HepG2 (cell line): ENCODE measurements at regions not wholly inside any gene's neighbourhood (a gene's known extent, or its start where the extent isn't known, plus 50 kb on each side); places are given as distances from the start of the nearest gene placed in this dataset.

Experiments used
- ATAC-seq: fragments of 200-7000 bp; cut with Tn5 transposase; 3 replicates; pipeline ENCODE4 v1.9.1; 2020; ENCODE audit warnings: mild to moderate bottlenecking, moderate library complexity
- BruUV-seq: library from RNA; stranded (reverse); fragments of 400-500 nt; replicated peaks from 2 replicates; lab custom pipeline; 2021; lab: Mats Ljungman, UMichigan
- CTCF ChIA-PET: fragments of 300-600 bp; formaldehyde crosslinking; extraction: SDS; loops from one replicate; lab custom pipeline; 2021; ENCODE audit warnings: low total read pairs, inconsistent platforms, low intra/inter-chr PET ratio; lab: Yijun Ruan, JAX
- POLR2A ChIA-PET: fragments of 350-600 bp; sonication (Branson Sonifier 250); formaldehyde crosslinking; loops from one replicate; lab custom pipeline; 2020; ENCODE audit warnings: antibody characterized with exemption, inconsistent platforms; lab: Yijun Ruan, JAX
- DNase-seq: peaks from one replicate; pipeline ENCODE4 v3.0.0-alpha.2; 2015; ENCODE audit warnings: low spot score
- FAIRE-seq: peaks from 3 replicates; lab custom pipeline; 2011; peaks lifted over from hg19 to GRCh38; lab: Jason Lieb, UNC
- H2AFZ ChIP-seq: one replicate; pipeline ENCODE4 v1.6.1; 2011; ENCODE audit warnings: low read length, inconsistent platforms
- H3K27ac ChIP-seq: fragments of 300-600 bp; 3 replicates; pipeline ENCODE4 v1.8.0; 2011; ENCODE audit warnings: mixed run types, mild to moderate bottlenecking, mixed read lengths, low read length, inconsistent platforms; ENCODE audit not compliant: insufficient read depth; ENCODE audit errors: extremely low read length
- H3K27me3 ChIP-seq, 2 experiments: fragments of 200-600 bp in 1 of 2; 2 replicates in 1 of 2; 3 replicates in 1 of 2; pipeline versions ENCODE4 v1.6.0 to v1.8.0; 2011; ENCODE audit warnings: low read length in 2 of 2, mild to moderate bottlenecking in 2 of 2, moderate library complexity in 2 of 2, inconsistent platforms in 1 of 2; ENCODE audit not compliant: insufficient read depth in 2 of 2, control insufficient read depth in 1 of 2
- H3K36me3 ChIP-seq, 2 experiments: fragments of 200-600 bp in 1 of 2; replicated peaks in 1 of 2; 2 replicates in 1 of 2; 3 replicates in 1 of 2; pipeline versions ENCODE4 v1.5.1 to v1.8.0; 2011; ENCODE audit warnings: low read length in 2 of 2, inconsistent platforms in 1 of 2; ENCODE audit not compliant: insufficient read depth in 2 of 2, control insufficient read depth in 1 of 2
- H3K4me1 ChIP-seq: 2 replicates; pipeline ENCODE4 v1.5.1; 2012; ENCODE audit warnings: low read length, inconsistent platforms; ENCODE audit not compliant: insufficient read depth
- H3K4me2 ChIP-seq: 2 replicates; pipeline ENCODE4 v1.6.0; 2011; ENCODE audit warnings: low read depth, low read length, inconsistent platforms
- H3K4me3 ChIP-seq, 3 experiments: fragments of 200-600 bp in 1 of 3; sonication (generic), shearing (Covaris generic) in 1 of 3; replicated peaks in 1 of 3; 2 replicates each; pipeline ENCODE4 v1.5.1; 2011 to 2016; ENCODE audit warnings: low read length in 3 of 3, inconsistent platforms in 2 of 3, low read depth in 2 of 3, mild to moderate bottlenecking in 2 of 3, control low read depth in 1 of 3, mixed read lengths in 1 of 3; ENCODE audit not compliant: insufficient read depth in 1 of 3
- H3K79me2 ChIP-seq: one replicate; pipeline ENCODE4 v1.6.1; 2011; ENCODE audit warnings: low read length, inconsistent platforms; ENCODE audit not compliant: insufficient read depth
- H3K9ac ChIP-seq: 2 replicates; pipeline ENCODE4 v1.6.0; 2011; ENCODE audit warnings: mild to moderate bottlenecking, low read depth, low read length, inconsistent platforms; ENCODE audit not compliant: insufficient read depth
- H3K9me3 ChIP-seq: 2 replicates; pipeline ENCODE4 v1.5.1; 2012; ENCODE audit warnings: mild to moderate bottlenecking, low read length
- H4K20me1 ChIP-seq: 2 replicates; pipeline ENCODE4 v1.6.0; 2011; ENCODE audit warnings: inconsistent platforms, mild to moderate bottlenecking, low read length, moderate library complexity; ENCODE audit not compliant: insufficient read depth
- HES4 ChIP-seq: sonication (generic); formaldehyde crosslinking; IDR thresholded peaks from 2 replicates; pipeline ENCODE4 v1.9.0; 2021; ENCODE audit warnings: mild to moderate bottlenecking, missing genetic modification reagents, borderline replicate concordance
- IKZF4 ChIP-seq: sonication (generic); formaldehyde crosslinking; IDR thresholded peaks from 2 replicates; pipeline ENCODE4 v1.5.1; 2020; ENCODE audit warnings: borderline replicate concordance, mild to moderate bottlenecking, low read depth, missing genetic modification reagents; ENCODE audit errors: not compliant biosample characterization
- MBD4 ChIP-seq: IDR thresholded peaks from 2 replicates; pipeline ENCODE4 v1.6.1; 2012; ENCODE audit warnings: low read length, inconsistent platforms, borderline replicate concordance
- PRPF4 ChIP-seq: fragments of 200-400 bp; formaldehyde crosslinking; IDR thresholded peaks from 2 replicates; pipeline ENCODE4 v1.6.1; 2016; ENCODE audit warnings: low read length, low read depth; ENCODE audit not compliant: poor library complexity, severe bottlenecking
- ZMYM2 ChIP-seq: sonication (generic); formaldehyde crosslinking; IDR thresholded peaks from 2 replicates; pipeline ENCODE4 v1.8.0; 2022; ENCODE audit warnings: mild to moderate bottlenecking, missing genetic modification reagents
- ZNF572 ChIP-seq: sonication (generic); formaldehyde crosslinking; IDR thresholded peaks from 2 replicates; pipeline ENCODE4 v1.5.1; 2020; ENCODE audit warnings: mild to moderate bottlenecking, missing genetic modification reagents
- ZNF605 ChIP-seq: sonication (generic); formaldehyde crosslinking; IDR thresholded peaks from 2 replicates; pipeline ENCODE4 v1.8.0; 2022; ENCODE audit warnings: mild to moderate bottlenecking, missing genetic modification reagents
- WGBS: methylation state at CpG from one replicate; pipeline ENCODE4 v1.1.6; 2017; ENCODE audit warnings: low lambda C conversion rate; 5-methylcytosine and 5-hydroxymethylcytosine counted together
- in situ Hi-C: cut with HindIII; loops from 2 replicates; pipeline ENCODE4 v1.10.0; 2017; ENCODE audit warnings: low pct_unique_long_range_greater_than_20kb; ENCODE audit not compliant: extremely low pct_ligation_motif_present
- intact Hi-C: fragments of 100-400 bp; cut with micrococcal nuclease; formaldehyde crosslinking; loops from one replicate; pipeline ENCODE4 v1.10.0; 2022; ENCODE audit not compliant: unreplicated experiment
- TF ChIP-seq, protein P1 (sequence below): sonication (generic); formaldehyde crosslinking; IDR thresholded peaks from 2 replicates; pipeline ENCODE4 v1.5.0; 2020; ENCODE audit warnings: mild to moderate bottlenecking, missing genetic modification reagents, moderate library complexity
- TF ChIP-seq, protein P2 (sequence below): IDR thresholded peaks from 2 replicates; pipeline ENCODE4 v1.6.1; 2016; ENCODE audit warnings: missing genetic modification reagents, missing compliant biosample characterization
- TF ChIP-seq, protein P3 (sequence below): fragments of 450-650 bp; IDR thresholded peaks from 2 replicates; pipeline ENCODE4 v1.6.1; 2017; ENCODE audit warnings: mild to moderate bottlenecking
- TF ChIP-seq, protein P4 (sequence below): IDR thresholded peaks from 2 replicates; pipeline ENCODE4 v1.6.1; 2016; ENCODE audit warnings: mild to moderate bottlenecking

DNA sequence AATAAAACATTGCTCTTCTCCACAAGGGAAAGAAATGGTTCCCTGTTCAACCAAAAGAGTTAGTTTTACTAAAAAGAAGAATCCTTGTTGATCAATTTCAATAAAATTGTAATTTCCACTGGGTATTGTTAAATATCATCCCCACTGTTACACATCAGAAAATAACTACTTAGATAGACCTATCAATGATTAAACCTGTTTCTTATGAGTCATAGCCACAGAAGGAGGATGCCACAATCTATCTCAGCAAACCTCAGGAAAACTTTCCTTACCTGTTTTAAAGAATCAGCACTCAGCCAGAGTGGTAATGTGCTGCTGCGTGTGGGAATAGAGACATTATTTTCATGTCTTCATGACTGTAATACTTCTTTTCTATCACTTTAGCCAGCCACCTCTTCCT lies 72.5 kb upstream of the RPS4Y2 start:
- no peaks in the 10 kb centered on the region for H3K4me1 ChIP-seq
- H3K36me3 ChIP-seq = no peaks in the 10 kb centered on the region
- 0% methylated on average over 1 of the region's 1 CpG for WGBS
- no TSS peak for BruUV-seq
- no peak overlapping the region for H2AFZ ChIP-seq
- in situ Hi-C loops (no loop called here), intact Hi-C loops (no loop called here)
- H3K9me3 ChIP-seq = no peaks in the 10 kb centered on the region
- FAIRE-seq (no peak), ATAC-seq (no peak), DNase-seq (no peak)
- no peaks in the 10 kb centered on the region for H3K79me2 ChIP-seq
- H3K9ac ChIP-seq = no peak overlapping the region
- CTCF ChIA-PET = no interaction called here
- H3K27me3 ChIP-seq = no peaks in the 10 kb centered on the region
- no peak overlapping the region for H3K27ac ChIP-seq
- no peak overlapping the region for H3K4me3 ChIP-seq
- no peaks in the 10 kb centered on the region for H4K20me1 ChIP-seq
- H3K4me2 ChIP-seq = no peak overlapping the region
- POLR2A ChIA-PET = no interaction called here
- TF ChIP-seq, protein P1, sequence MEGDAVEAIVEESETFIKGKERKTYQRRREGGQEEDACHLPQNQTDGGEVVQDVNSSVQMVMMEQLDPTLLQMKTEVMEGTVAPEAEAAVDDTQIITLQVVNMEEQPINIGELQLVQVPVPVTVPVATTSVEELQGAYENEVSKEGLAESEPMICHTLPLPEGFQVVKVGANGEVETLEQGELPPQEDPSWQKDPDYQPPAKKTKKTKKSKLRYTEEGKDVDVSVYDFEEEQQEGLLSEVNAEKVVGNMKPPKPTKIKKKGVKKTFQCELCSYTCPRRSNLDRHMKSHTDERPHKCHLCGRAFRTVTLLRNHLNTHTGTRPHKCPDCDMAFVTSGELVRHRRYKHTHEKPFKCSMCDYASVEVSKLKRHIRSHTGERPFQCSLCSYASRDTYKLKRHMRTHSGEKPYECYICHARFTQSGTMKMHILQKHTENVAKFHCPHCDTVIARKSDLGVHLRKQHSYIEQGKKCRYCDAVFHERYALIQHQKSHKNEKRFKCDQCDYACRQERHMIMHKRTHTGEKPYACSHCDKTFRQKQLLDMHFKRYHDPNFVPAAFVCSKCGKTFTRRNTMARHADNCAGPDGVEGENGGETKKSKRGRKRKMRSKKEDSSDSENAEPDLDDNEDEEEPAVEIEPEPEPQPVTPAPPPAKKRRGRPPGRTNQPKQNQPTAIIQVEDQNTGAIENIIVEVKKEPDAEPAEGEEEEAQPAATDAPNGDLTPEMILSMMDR (CRISPR knock-in tag) = no peak
- TF ChIP-seq ZNF572 (CRISPR knock-in tag) (no peak), IKZF4 (CRISPR knock-in tag) (no peak), ZMYM2 (CRISPR knock-in tag) (no peak), HES4 (CRISPR knock-in tag) (no peak), PRPF4 (no peak), ZNF605 (CRISPR knock-in tag) (no peak), MBD4 (no peak)
- TF ChIP-seq, protein P2, sequence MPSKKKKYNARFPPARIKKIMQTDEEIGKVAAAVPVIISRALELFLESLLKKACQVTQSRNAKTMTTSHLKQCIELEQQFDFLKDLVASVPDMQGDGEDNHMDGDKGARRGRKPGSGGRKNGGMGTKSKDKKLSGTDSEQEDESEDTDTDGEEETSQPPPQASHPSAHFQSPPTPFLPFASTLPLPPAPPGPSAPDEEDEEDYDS (CRISPR knock-in tag) = no peak
- TF ChIP-seq, protein P3, sequence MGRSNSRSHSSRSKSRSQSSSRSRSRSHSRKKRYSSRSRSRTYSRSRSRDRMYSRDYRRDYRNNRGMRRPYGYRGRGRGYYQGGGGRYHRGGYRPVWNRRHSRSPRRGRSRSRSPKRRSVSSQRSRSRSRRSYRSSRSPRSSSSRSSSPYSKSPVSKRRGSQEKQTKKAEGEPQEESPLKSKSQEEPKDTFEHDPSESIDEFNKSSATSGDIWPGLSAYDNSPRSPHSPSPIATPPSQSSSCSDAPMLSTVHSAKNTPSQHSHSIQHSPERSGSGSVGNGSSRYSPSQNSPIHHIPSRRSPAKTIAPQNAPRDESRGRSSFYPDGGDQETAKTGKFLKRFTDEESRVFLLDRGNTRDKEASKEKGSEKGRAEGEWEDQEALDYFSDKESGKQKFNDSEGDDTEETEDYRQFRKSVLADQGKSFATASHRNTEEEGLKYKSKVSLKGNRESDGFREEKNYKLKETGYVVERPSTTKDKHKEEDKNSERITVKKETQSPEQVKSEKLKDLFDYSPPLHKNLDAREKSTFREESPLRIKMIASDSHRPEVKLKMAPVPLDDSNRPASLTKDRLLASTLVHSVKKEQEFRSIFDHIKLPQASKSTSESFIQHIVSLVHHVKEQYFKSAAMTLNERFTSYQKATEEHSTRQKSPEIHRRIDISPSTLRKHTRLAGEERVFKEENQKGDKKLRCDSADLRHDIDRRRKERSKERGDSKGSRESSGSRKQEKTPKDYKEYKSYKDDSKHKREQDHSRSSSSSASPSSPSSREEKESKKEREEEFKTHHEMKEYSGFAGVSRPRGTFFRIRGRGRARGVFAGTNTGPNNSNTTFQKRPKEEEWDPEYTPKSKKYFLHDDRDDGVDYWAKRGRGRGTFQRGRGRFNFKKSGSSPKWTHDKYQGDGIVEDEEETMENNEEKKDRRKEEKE = no peak
- TF ChIP-seq, protein P4, sequence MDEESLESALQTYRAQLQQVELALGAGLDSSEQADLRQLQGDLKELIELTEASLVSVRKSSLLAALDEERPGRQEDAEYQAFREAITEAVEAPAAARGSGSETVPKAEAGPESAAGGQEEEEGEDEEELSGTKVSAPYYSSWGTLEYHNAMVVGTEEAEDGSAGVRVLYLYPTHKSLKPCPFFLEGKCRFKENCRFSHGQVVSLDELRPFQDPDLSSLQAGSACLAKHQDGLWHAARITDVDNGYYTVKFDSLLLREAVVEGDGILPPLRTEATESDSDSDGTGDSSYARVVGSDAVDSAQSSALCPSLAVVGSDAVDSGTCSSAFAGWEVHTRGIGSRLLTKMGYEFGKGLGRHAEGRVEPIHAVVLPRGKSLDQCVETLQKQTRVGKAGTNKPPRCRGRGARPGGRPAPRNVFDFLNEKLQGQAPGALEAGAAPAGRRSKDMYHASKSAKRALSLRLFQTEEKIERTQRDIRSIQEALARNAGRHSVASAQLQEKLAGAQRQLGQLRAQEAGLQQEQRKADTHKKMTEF (CRISPR knock-in tag) = no peak
